Ascending aorta (tissue), 2 donors: ENCODE measurements at regions not wholly inside any gene's neighbourhood (a gene's known extent, or its start where the extent isn't known, plus 50 kb on each side); places are given as distances from the start of the nearest gene placed in this dataset.
"Not testable (repeated sequence)": the region's sequence is repeated elsewhere in the genome, so short reads cannot be mapped to it uniquely, and the experiment has no call there.

Experiments used
- DNase-seq, 2 donors: peaks; one replicate each; pipeline ENCODE4 v3.0.0-alpha.2; 2019; ENCODE audit warnings: low spot score in 2 of 2
- H3K27ac ChIP-seq, 2 donors: fragments of 200-600 bp; sonication (generic); one replicate each; pipeline ENCODE4 v1.5.1; 2016 to 2017; ENCODE audit warnings: mild to moderate bottlenecking in 1 of 2
- H3K27me3 ChIP-seq: fragments of 200-600 bp; sonication (generic); one replicate; pipeline ENCODE4 v1.5.1; 2017
- H3K36me3 ChIP-seq, 2 donors: fragments of 200-600 bp; sonication (generic); one replicate each; pipeline ENCODE4 v1.5.1; 2016
- H3K4me1 ChIP-seq, 2 donors: fragments of 200-600 bp; sonication (generic); one replicate each; pipeline ENCODE4 v1.5.1; 2016 to 2017; ENCODE audit warnings: mild to moderate bottlenecking in 1 of 2
- H3K4me3 ChIP-seq, 2 donors: fragments of 200-600 bp; sonication (generic); one replicate each; pipeline ENCODE4 v1.5.1; 2016 to 2017; ENCODE audit warnings: mild to moderate bottlenecking in 1 of 2
- H3K9me3 ChIP-seq, 2 donors: fragments of 200-600 bp; sonication (generic); one replicate each; pipeline ENCODE4 v1.5.1; 2016
- intact Hi-C: fragments of 100-400 bp; cut with DNase I; formaldehyde crosslinking; loops from one replicate; pipeline ENCODE4 v1.15.1; 2023
- TF ChIP-seq, protein P1 (sequence below), 3 experiments: fragments of 200-600 bp in 2 of 3; fragments of 450-650 bp in 1 of 3; sonication (generic) in 2 of 3; IDR thresholded peaks; one replicate each; pipeline ENCODE4 v1.5.1; 2016 to 2019; ENCODE audit warnings: antibody characterized with exemption in 3 of 3, mild to moderate bottlenecking in 1 of 3, moderate library complexity in 1 of 3

DNA sequence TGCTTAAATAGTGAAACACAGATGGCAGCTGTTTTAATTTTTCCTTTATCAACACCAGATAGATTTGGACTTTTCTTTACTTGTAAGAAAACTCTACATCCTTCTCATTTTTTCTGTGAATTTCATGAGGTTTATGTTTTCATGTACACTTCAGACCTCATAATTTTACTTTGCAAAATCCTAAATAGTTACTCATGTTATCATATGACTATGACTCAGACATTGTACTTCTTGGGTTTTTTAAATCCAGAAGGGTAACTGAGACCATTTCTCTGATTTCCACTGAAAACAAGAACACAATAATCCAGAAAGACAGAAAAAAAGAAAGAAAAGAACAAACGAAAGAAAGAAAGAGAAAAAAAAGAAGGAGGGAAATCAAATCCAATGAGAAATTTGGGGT, 1021.6 kb downstream of the NCAM2 start:
- Histone ChIP-seq H3K4me3 (no peak overlapping the region), H3K27me3 (no peaks in the 10 kb centered on the region), H3K36me3 (no peaks in the 10 kb centered on the region), H3K9me3 (no peaks in the 10 kb centered on the region), H3K27ac (no peak overlapping the region), H3K4me1 (no peaks in the 10 kb centered on the region)
- intact Hi-C loops: no loop called here
- no peak for DNase-seq
- TF ChIP-seq, protein P1, sequence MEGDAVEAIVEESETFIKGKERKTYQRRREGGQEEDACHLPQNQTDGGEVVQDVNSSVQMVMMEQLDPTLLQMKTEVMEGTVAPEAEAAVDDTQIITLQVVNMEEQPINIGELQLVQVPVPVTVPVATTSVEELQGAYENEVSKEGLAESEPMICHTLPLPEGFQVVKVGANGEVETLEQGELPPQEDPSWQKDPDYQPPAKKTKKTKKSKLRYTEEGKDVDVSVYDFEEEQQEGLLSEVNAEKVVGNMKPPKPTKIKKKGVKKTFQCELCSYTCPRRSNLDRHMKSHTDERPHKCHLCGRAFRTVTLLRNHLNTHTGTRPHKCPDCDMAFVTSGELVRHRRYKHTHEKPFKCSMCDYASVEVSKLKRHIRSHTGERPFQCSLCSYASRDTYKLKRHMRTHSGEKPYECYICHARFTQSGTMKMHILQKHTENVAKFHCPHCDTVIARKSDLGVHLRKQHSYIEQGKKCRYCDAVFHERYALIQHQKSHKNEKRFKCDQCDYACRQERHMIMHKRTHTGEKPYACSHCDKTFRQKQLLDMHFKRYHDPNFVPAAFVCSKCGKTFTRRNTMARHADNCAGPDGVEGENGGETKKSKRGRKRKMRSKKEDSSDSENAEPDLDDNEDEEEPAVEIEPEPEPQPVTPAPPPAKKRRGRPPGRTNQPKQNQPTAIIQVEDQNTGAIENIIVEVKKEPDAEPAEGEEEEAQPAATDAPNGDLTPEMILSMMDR (IDR thresholded peaks at IDR 0.05): no peak

DNA sequence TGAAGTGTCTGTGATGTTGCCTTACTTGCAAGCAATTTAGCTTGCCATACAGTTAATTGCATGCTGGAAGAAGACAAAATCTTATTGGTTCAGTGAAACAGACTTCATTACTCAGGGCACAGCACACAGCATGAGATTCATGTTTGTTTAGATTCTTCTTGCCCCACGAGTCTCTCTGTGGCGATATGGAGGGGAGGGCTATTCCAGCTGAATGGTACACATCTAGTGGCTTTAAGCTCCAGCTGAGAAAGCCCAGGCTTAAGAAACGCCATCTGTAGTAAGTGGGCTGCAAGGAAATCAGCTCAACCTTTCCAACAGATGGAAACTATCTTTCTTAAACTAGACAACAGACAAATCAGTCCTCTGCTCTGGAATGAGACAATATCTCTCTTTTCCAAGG, 1022.0 kb downstream of the NCAM2 start:
- no peaks in the 10 kb centered on the region for H3K36me3 ChIP-seq
- TF ChIP-seq, protein P1 (IDR thresholded peaks at IDR 0.05): no peak
- intact Hi-C loops: no loop called here
- H3K27ac ChIP-seq: no peak overlapping the region
- no peak for DNase-seq
- H3K9me3 ChIP-seq: no peaks in the 10 kb centered on the region
- no peaks in the 10 kb centered on the region for H3K27me3 ChIP-seq
- H3K4me3 ChIP-seq: no peak overlapping the region
- H3K4me1 ChIP-seq: no peaks in the 10 kb centered on the region

DNA sequence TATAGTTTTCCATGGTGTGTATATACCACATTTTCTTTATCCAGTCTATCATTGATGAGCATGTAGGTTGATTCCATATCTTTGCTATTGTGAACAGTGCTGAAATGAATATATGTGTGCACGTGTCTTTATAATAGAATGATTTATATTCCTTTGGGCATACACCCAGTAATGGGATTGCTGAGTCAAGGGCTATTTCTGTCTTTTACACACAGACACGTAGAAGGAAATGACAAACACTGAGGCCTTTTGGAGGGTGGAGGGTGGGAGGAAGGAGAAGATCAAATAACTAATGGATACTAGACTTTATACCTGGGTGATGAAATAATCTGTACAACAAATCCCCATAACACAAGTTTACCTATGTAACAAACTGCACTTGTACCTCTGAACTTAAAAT, 1025.7 kb downstream of the NCAM2 start:
- H3K9me3 ChIP-seq, H3K36me3 ChIP-seq, H3K27ac ChIP-seq, DNase-seq, H3K27me3 ChIP-seq, intact Hi-C loops, H3K4me3 ChIP-seq, H3K4me1 ChIP-seq: not testable (repeated sequence)

DNA sequence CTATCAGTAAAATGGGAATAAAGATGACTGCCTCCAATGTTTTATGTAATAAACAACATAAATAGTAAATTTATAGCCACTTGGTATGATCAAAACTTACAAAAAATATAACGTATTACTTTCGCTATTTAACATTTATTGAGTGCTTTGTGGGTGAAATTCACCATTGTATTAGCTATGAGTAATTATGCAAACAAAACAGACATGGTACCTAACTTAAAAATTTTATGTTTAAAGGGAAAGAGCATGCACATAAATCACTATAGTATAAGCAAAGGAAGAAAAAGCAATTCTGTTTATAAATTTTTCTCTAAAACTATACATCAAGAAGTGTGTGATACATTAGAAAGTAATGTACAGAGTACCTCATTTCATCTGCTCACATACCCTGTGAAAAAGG, 1046.2 kb downstream of the NCAM2 start:
- DNase-seq: no peak
- no peaks in the 10 kb centered on the region for H3K4me1 ChIP-seq
- no peaks in the 10 kb centered on the region for H3K36me3 ChIP-seq
- H3K27ac ChIP-seq: no peak overlapping the region
- H3K4me3 ChIP-seq: no peak overlapping the region
- H3K27me3 ChIP-seq: no peaks in the 10 kb centered on the region
- no peaks in the 10 kb centered on the region for H3K9me3 ChIP-seq
- TF ChIP-seq, protein P1 (IDR thresholded peaks at IDR 0.05): no peak
- intact Hi-C loops: no loop called here

DNA sequence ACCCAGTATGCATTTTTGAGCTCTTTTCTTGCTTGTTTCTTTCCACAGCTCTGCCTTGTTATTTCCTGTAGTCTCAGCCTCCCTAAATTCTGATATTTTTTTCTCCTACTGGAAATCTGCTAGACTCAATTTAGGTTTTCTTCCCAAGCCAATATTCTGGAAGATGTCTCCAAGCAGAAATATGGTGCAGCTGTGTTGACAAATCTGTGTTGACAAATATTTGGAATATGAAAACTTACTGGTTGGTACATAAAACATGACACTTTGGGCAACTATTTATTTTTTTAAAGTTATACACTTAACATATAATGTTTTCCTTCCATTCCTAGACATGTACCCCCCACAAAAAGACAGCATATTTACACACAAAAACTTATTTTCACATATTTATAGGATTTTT, 1048.4 kb downstream of the NCAM2 start:
- no peak for DNase-seq
- H3K9me3 ChIP-seq: no peaks in the 10 kb centered on the region
- H3K36me3 ChIP-seq: no peaks in the 10 kb centered on the region
- no peak overlapping the region for H3K4me3 ChIP-seq
- H3K27ac ChIP-seq: no peak overlapping the region
- no peaks in the 10 kb centered on the region for H3K27me3 ChIP-seq
- TF ChIP-seq, protein P1 (IDR thresholded peaks at IDR 0.05): no peak
- no peaks in the 10 kb centered on the region for H3K4me1 ChIP-seq
- intact Hi-C loops: no loop called here

DNA sequence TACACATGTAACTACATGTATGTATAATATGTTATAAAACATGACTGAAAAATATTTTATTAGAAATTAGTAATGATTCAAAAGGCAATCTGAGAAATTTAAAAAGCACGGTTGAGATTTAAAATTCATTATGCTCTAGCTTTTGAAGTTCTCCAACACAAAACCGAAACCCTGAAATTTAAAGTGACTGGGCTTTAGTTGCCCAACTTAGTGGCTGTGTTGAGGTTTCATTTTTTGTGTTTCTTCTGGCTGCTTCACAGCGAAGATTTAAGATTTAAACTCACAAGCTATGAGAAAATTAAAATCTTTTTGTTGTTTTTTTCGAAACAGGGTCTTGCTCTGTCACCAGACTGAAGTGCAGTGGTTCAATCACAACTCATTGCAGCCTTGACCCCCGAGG, 1058.7 kb downstream of the NCAM2 start:
- no peaks in the 10 kb centered on the region for H3K4me1 ChIP-seq
- H3K27me3 ChIP-seq: no peaks in the 10 kb centered on the region
- H3K9me3 ChIP-seq: no peaks in the 10 kb centered on the region
- no peak overlapping the region for H3K4me3 ChIP-seq
- no peaks in the 10 kb centered on the region for H3K36me3 ChIP-seq
- no peak overlapping the region for H3K27ac ChIP-seq
- intact Hi-C loops: no loop called here
- DNase-seq: no peak
- TF ChIP-seq, protein P1 (IDR thresholded peaks at IDR 0.05): no peak
